ENCODE measurements at regions not wholly inside any gene's neighbourhood (a gene's known extent, or its start where the extent isn't known, plus 50 kb on each side); places are given as distances from the start of the nearest gene placed in this dataset.

DNA sequence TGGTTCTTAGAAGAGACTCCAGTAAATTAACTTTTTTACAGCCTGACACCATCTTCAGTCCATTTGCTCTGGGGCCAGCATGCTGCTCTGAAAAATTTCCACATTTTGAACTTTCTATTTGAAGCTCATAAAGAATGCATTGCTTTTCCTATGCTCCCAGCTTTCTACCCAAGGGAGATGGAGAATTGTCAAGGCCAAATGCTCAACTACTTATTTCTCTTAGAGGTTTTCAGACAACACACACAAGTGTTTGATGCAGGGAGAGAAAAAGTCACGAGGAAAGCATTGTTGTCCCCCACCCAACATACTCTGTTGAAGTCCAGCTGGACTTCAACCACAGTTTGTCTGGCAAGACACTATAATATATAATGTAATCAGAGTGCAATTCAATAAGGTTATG lies 100.3 kb upstream of the CADPS start:
- Mint-ChIP-seq H3K4me1 (no peaks in the 10 kb centered on the region), H3K9me3 (no peaks in the 10 kb centered on the region), H3K27me3 (no peaks in the 10 kb centered on the region), H3K27ac (no peak overlapping the region), H3K4me3 (no peak overlapping the region), H3K36me3 (no peaks in the 10 kb centered on the region)
- no peak overlapping the region for H3K27ac ChIP-seq (ENCODE audit: low read depth, low read length)
- H3K4me1 ChIP-seq (ENCODE audit: insufficient read depth, low read length) = no peaks in the 10 kb centered on the region
- H3K27me3 ChIP-seq (ENCODE audit: insufficient read depth, low read length) = no peaks in the 10 kb centered on the region
- intact Hi-C loops (cut with micrococcal nuclease) = no loop called here
- H3K4me3 ChIP-seq (ENCODE audit: low read length in 2 of 2) = no peak overlapping the region
- ChIA-PET POLR2A (ENCODE audit: partially characterized antibody) (no interaction called here), CTCF (ENCODE audit: partially characterized antibody) (no interaction called here)
- no peak for DNase-seq
- no peaks in the 10 kb centered on the region for H3K9me3 ChIP-seq (ENCODE audit: control insufficient read depth in 1 of 2, low read length in 2 of 2)
- no peaks in the 10 kb centered on the region for H3K36me3 ChIP-seq (ENCODE audit: insufficient read depth, low read length)

DNA sequence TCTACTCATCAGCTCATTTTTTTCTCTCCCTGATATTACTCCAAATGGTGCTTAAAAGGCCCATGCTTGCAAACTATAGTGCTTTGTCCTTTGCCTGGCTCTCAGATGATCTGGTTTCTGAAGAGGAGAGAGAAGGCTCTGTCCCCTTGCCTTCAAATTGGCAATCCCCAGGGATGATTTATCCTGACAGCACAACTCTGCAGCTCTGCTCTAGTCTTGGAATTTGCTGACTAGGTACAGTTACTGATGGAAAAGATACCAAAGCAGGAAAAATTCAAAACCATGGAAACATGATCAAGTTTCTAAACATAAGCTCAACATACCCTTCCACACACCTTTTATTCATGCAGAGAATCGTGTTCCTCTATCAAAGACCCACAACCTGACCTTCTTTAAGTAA lies 106.7 kb upstream of the CADPS start:
- no peaks in the 10 kb centered on the region for H3K27me3 ChIP-seq (ENCODE audit: insufficient read depth, low read length)
- H3K27ac ChIP-seq (ENCODE audit: low read depth, low read length) = no peak overlapping the region
- ChIA-PET CTCF (ENCODE audit: partially characterized antibody) (no interaction called here), POLR2A (ENCODE audit: partially characterized antibody) (no interaction called here)
- Mint-ChIP-seq H3K36me3 (no peaks in the 10 kb centered on the region), H3K27ac (no peak overlapping the region), H3K4me3 (no peak overlapping the region), H3K27me3 (no peaks in the 10 kb centered on the region), H3K4me1 (no peaks in the 10 kb centered on the region), H3K9me3 (peaks cover 0 to 12% (median 3%) of the 10 kb centered on the region in 8 donors)
- no peaks in the 10 kb centered on the region for H3K4me1 ChIP-seq (ENCODE audit: insufficient read depth, low read length)
- intact Hi-C loops (cut with micrococcal nuclease) = no loop called here
- no peaks in the 10 kb centered on the region for H3K9me3 ChIP-seq (ENCODE audit: control insufficient read depth in 1 of 2, low read length in 2 of 2)
- no peak overlapping the region for H3K4me3 ChIP-seq (ENCODE audit: low read length in 2 of 2)
- no peaks in the 10 kb centered on the region for H3K36me3 ChIP-seq (ENCODE audit: insufficient read depth, low read length)
- DNase-seq = no peak

DNA sequence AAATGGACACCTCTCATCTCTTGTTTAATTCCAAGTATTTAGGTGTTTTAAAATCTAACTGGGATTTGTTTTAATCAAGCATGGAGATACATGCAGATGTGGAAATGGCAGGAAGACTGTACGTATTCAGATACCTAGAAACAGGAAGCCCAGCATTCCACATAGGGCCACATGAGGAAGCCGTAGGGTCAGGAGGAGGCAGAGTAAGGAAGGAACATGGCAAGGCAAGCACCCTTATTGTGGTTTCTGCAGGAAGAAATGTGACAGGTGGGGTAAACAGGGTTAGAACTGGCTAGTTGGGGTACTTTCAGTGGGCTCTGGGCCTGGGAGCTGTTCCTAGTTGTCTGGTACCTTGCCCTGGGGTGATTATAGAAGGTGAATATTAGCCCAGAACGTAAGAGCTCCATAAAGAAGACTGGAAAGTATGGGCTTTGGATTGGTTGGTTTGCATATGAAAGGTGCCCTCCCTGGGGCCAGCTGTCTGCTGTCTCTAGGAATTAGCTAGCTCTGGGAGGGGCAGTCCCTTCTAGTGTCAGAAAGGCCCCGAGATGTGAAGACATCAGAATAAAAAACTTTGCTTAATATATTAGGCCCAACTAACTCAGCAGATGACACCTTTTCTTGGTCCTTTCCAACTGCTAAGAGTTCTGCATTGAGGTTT lies 107.7 kb upstream of the CADPS start:
- no peak overlapping the region for H3K27ac ChIP-seq (ENCODE audit: low read depth, low read length)
- ChIA-PET POLR2A (ENCODE audit: partially characterized antibody) (no interaction called here), CTCF (ENCODE audit: partially characterized antibody) (no interaction called here)
- H3K27ac Mint-ChIP-seq = no peak overlapping the region
- H3K27me3 Mint-ChIP-seq = no peaks in the 10 kb centered on the region
- H3K27me3 ChIP-seq (ENCODE audit: insufficient read depth, low read length) = no peaks in the 10 kb centered on the region
- no peak overlapping the region for H3K4me3 ChIP-seq (ENCODE audit: low read length in 2 of 2)
- H3K4me1 ChIP-seq (ENCODE audit: insufficient read depth, low read length) = no peaks in the 10 kb centered on the region
- H3K4me1 Mint-ChIP-seq = no peaks in the 10 kb centered on the region
- no peak for DNase-seq
- H3K36me3 Mint-ChIP-seq = no peaks in the 10 kb centered on the region
- no peak overlapping the region for H3K4me3 Mint-ChIP-seq
- H3K9me3 Mint-ChIP-seq = peaks cover 0 to 13% (median 3%) of the 10 kb centered on the region in 8 donors
- no peaks in the 10 kb centered on the region for H3K9me3 ChIP-seq (ENCODE audit: control insufficient read depth in 1 of 2, low read length in 2 of 2)
- H3K36me3 ChIP-seq (ENCODE audit: insufficient read depth, low read length) = no peaks in the 10 kb centered on the region
- intact Hi-C loops (cut with micrococcal nuclease) = no loop called here

DNA sequence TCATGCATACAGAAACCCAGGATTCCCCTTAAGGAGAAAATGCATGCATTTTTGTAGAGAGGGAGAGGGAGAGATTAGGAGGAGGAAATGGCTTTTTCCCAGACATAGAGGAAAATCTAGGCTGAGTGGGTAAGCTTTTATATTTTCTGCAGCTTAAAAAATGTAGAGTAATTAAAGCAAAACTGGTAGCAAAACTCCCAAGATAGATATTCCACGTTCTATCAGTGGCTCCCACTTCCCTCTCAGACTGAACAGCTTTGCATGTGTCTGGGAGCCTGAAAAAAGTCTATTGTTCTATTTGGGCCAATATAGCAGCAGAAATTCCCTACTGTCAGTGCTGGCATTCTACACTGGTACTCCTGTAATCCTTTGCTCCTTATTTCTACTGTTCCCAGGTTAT lies 110.8 kb upstream of the CADPS start:
- Mint-ChIP-seq H3K4me1 (no peaks in the 10 kb centered on the region), H3K27ac (no peak overlapping the region), H3K9me3 (peaks cover 2 to 15% (median 4%) of the 10 kb centered on the region in 8 donors), H3K4me3 (no peak overlapping the region), H3K27me3 (no peaks in the 10 kb centered on the region), H3K36me3 (no peaks in the 10 kb centered on the region)
- Histone ChIP-seq H3K4me3 (ENCODE audit: low read length in 2 of 2) (no peak overlapping the region), H3K36me3 (ENCODE audit: insufficient read depth, low read length) (no peaks in the 10 kb centered on the region), H3K9me3 (ENCODE audit: control insufficient read depth in 1 of 2, low read length in 2 of 2) (no peaks in the 10 kb centered on the region), H3K4me1 (ENCODE audit: insufficient read depth, low read length) (no peaks in the 10 kb centered on the region), H3K27me3 (ENCODE audit: insufficient read depth, low read length) (no peaks in the 10 kb centered on the region), H3K27ac (ENCODE audit: low read depth, low read length) (no peak overlapping the region)
- DNase-seq = no peak
- ChIA-PET POLR2A (ENCODE audit: partially characterized antibody) (no interaction called here), CTCF (ENCODE audit: partially characterized antibody) (no interaction called here)
- intact Hi-C loops (cut with micrococcal nuclease) = no loop called here

DNA sequence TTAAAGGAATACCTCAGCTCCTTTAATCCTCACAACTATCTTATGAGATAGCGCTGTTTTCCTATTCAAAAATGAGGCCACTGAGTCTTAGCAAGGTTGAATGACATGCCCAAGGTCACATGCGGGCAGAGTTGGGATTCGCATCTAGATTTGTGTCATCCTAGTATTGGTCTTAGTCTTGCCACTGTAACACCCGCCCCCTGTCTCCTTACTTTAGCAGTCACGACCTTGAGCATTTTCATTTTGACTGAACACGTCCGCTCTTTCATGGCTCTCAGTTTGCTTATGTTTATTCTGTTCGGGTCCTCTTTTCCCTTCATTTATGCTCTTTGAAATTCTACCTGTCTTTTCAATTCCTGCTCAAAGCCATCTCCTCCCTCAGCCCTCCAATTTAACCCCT lies 112.5 kb upstream of the CADPS start:
- Histone ChIP-seq H3K9me3 (ENCODE audit: control insufficient read depth in 1 of 2, low read length in 2 of 2) (no peaks in the 10 kb centered on the region), H3K27ac (ENCODE audit: low read depth, low read length) (no peak overlapping the region), H3K4me1 (ENCODE audit: insufficient read depth, low read length) (no peaks in the 10 kb centered on the region), H3K27me3 (ENCODE audit: insufficient read depth, low read length) (no peaks in the 10 kb centered on the region), H3K36me3 (ENCODE audit: insufficient read depth, low read length) (no peaks in the 10 kb centered on the region), H3K4me3 (ENCODE audit: low read length in 2 of 2) (no peak overlapping the region)
- intact Hi-C loops (cut with micrococcal nuclease) = no loop called here
- Mint-ChIP-seq H3K9me3 (peaks cover 2 to 8% (median 4%) of the 10 kb centered on the region in 8 donors), H3K36me3 (no peaks in the 10 kb centered on the region), H3K27me3 (no peaks in the 10 kb centered on the region), H3K4me1 (no peaks in the 10 kb centered on the region), H3K27ac (no peak overlapping the region), H3K4me3 (no peak overlapping the region)
- POLR2A ChIA-PET (ENCODE audit: partially characterized antibody) = no interaction called here
- DNase-seq = no peak
- CTCF ChIA-PET (ENCODE audit: partially characterized antibody) = no interaction called here

DNA sequence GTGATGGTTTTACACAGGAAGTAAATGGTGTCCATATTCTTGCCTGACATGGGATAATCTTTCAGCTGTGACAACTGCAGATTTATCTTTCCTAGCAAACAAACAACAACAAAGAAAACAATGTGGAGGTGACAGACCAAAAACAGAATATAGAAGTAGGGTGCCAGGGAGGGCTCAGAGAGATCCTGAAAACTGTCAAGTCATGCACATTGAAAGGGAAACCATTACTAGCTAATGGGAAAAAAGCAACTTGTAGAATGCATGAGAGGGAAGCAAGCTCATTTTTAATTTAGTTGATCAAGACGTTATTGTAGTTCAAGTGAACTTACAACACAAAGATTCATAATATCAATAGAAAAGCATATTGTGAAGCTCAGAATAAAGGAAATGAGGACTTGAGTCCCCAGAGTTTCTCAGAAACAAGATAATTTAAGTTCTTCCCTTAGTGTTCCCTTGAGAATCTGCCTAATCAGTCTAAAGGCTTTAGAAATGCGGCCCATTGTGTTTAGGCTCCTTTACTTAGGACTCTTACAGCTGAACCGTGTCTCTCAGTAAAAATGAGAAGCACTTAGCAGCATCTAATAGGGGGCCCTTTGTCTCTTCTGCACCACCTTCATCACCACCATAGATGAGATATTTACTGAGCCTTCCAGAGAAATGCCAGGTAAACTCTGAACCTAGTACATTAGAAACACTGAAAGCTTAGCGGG lies 115.6 kb upstream of the CADPS start:
- Mint-ChIP-seq H3K9me3 (peaks cover 0 to 14% (median 7%) of the 10 kb centered on the region in 8 donors), H3K36me3 (no peaks in the 10 kb centered on the region)
- POLR2A ChIA-PET (ENCODE audit: partially characterized antibody) = no interaction called here

DNA sequence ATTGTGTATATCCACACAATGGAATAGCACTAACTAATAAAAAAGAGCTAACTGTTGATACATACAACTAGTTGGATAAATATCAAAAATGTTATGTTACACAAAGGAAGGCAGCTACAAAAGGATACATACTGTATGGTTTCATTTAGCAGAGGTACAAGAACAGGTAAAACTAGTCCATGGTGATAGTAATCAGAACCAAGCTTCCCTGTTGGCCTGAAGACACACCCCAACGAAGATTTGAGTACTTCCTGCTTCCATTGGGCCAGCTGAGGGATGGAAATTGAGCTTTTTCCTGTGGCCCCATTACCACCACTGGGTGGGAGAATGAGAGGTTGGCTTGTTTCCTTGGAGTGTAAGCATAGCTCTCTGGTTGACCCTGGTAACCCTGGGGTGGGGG lies 117.3 kb upstream of the CADPS start:
- Mint-ChIP-seq H3K9me3 (peaks cover 0 to 14% (median 5%) of the 10 kb centered on the region in 8 donors), H3K4me1 (no peaks in the 10 kb centered on the region), H3K36me3 (no peaks in the 10 kb centered on the region), H3K4me3 (no peak overlapping the region), H3K27me3 (no peaks in the 10 kb centered on the region), H3K27ac (no peak overlapping the region)
- Histone ChIP-seq H3K4me3 (ENCODE audit: low read length in 2 of 2) (no peak overlapping the region), H3K9me3 (ENCODE audit: control insufficient read depth in 1 of 2, low read length in 2 of 2) (no peaks in the 10 kb centered on the region), H3K36me3 (ENCODE audit: insufficient read depth, low read length) (no peaks in the 10 kb centered on the region), H3K27ac (ENCODE audit: low read depth, low read length) (no peak overlapping the region), H3K4me1 (ENCODE audit: insufficient read depth, low read length) (no peaks in the 10 kb centered on the region), H3K27me3 (ENCODE audit: insufficient read depth, low read length) (no peaks in the 10 kb centered on the region)
- ChIA-PET CTCF (ENCODE audit: partially characterized antibody) (no interaction called here), POLR2A (ENCODE audit: partially characterized antibody) (no interaction called here)
- DNase-seq = no peak
- intact Hi-C loops (cut with micrococcal nuclease) = no loop called here

More for the DNA sequence above, 115.6 kb upstream of the CADPS start:
- no peak overlapping the region for H3K4me3 ChIP-seq (ENCODE audit: low read length in 2 of 2)
- H3K27ac Mint-ChIP-seq = no peak overlapping the region
- H3K36me3 ChIP-seq (ENCODE audit: insufficient read depth, low read length) = no peaks in the 10 kb centered on the region
- intact Hi-C loops (cut with micrococcal nuclease) = no loop called here
- DNase-seq = no peak
- no peaks in the 10 kb centered on the region for H3K9me3 ChIP-seq (ENCODE audit: control insufficient read depth in 1 of 2, low read length in 2 of 2)
- CTCF ChIA-PET (ENCODE audit: partially characterized antibody) = interaction anchor here (0.9 to 1.7 kb wide), 2 partner anchors 12 kb away, joined by 3 to 4 read pairs; no protein-coding TSS in a partner anchor
- no peaks in the 10 kb centered on the region for H3K27me3 Mint-ChIP-seq
- no peaks in the 10 kb centered on the region for H3K27me3 ChIP-seq (ENCODE audit: insufficient read depth, low read length)
- no peak overlapping the region for H3K4me3 Mint-ChIP-seq
- H3K27ac ChIP-seq (ENCODE audit: low read depth, low read length) = no peak overlapping the region
- no peaks in the 10 kb centered on the region for H3K4me1 ChIP-seq (ENCODE audit: insufficient read depth, low read length)
- no peaks in the 10 kb centered on the region for H3K4me1 Mint-ChIP-seq
